ENCODE measurements at regions not wholly inside any gene's neighbourhood (a gene's known extent, or its start where the extent isn't known, plus 50 kb on each side); places are given as distances from the start of the nearest gene placed in this dataset.

- Histone ChIP-seq H2AFZ (ENCODE audit: low read length) (no peak overlapping the region), H3K4me3 (replicated peaks in 1 of 3; ENCODE audit: insufficient read depth in 1 of 3, low read depth in 2 of 3, low read length in 3 of 3) (no peak overlapping the region), H3K36me3 (replicated peaks in 1 of 2; ENCODE audit: control insufficient read depth in 1 of 2, insufficient read depth in 2 of 2, low read length in 2 of 2) (no peaks in the 10 kb centered on the region), H4K20me1 (ENCODE audit: insufficient read depth, low read length) (no peaks in the 10 kb centered on the region), H3K79me2 (ENCODE audit: insufficient read depth, low read length) (no peaks in the 10 kb centered on the region), H3K27ac (ENCODE audit: extremely low read length, insufficient read depth, low read length) (no peak overlapping the region), H3K9ac (ENCODE audit: insufficient read depth, low read depth, low read length) (no peak overlapping the region), H3K4me2 (ENCODE audit: low read depth, low read length) (no peak overlapping the region), H3K27me3 (ENCODE audit: control insufficient read depth in 1 of 2, insufficient read depth in 2 of 2, low read length in 2 of 2) (no peaks in the 10 kb centered on the region), H3K9me3 (ENCODE audit: low read length) (no peaks in the 10 kb centered on the region), H3K4me1 (ENCODE audit: insufficient read depth, low read length) (no peaks in the 10 kb centered on the region)
- no peak for FAIRE-seq
- ChIA-PET CTCF (ENCODE audit: low intra/inter-chr PET ratio, low total read pairs) (no interaction called here), POLR2A (no interaction called here)
- no TSS peak for BruUV-seq (replicated peaks)
- intact Hi-C loops (cut with micrococcal nuclease; ENCODE audit: unreplicated experiment) (no loop called here), in situ Hi-C loops (cut with HindIII; ENCODE audit: extremely low pct_ligation_motif_present, low pct_unique_long_range_greater_than_20kb) (no loop called here)
- 13% methylated on average over 1 of the region's 1 CpG for WGBS (ENCODE audit: low lambda C conversion rate)
- TF ChIP-seq ZNF605 (CRISPR knock-in tag; IDR thresholded peaks at IDR 0.05) (no peak), MLXIP (CRISPR knock-in tag; IDR thresholded peaks at IDR 0.05; ENCODE audit: borderline replicate concordance) (no peak), ZNF383 (CRISPR knock-in tag; IDR thresholded peaks at IDR 0.05; ENCODE audit: borderline replicate concordance) (no peak), ZNF530 (CRISPR knock-in tag; IDR thresholded peaks at IDR 0.05; ENCODE audit: low read depth) (no peak), IKZF5 (CRISPR knock-in tag; IDR thresholded peaks at IDR 0.05) (no peak), THYN1 (CRISPR knock-in tag; IDR thresholded peaks at IDR 0.05; ENCODE audit: borderline replicate concordance, low read depth) (no peak), SOX5 (CRISPR knock-in tag; IDR thresholded peaks at IDR 0.05; ENCODE audit: borderline replicate concordance) (no peak), ZNF10 (CRISPR knock-in tag; IDR thresholded peaks at IDR 0.05; ENCODE audit: borderline replicate concordance, low read depth) (no peak), ZNF282 (IDR thresholded peaks at IDR 0.05; ENCODE audit: partially characterized antibody) (no peak), ZFY (CRISPR knock-in tag; IDR thresholded peaks at IDR 0.05) (no peak), THAP8 (CRISPR knock-in tag; IDR thresholded peaks at IDR 0.05; ENCODE audit: borderline replicate concordance) (no peak), ZNF549 (CRISPR knock-in tag; IDR thresholded peaks at IDR 0.05) (no peak), ZNF616 (CRISPR knock-in tag; IDR thresholded peaks at IDR 0.05; ENCODE audit: low read depth) (no peak), IKZF4 (CRISPR knock-in tag; IDR thresholded peaks at IDR 0.05; ENCODE audit: borderline replicate concordance, low read depth, not compliant biosample characterization) (no peak), ZNF101 (CRISPR knock-in tag; IDR thresholded peaks at IDR 0.05; ENCODE audit: borderline replicate concordance, low read depth) (no peak), HNRNPUL1 (IDR thresholded peaks at IDR 0.05; ENCODE audit: low read depth, low read length) (no peak), NFE2L1 (CRISPR knock-in tag; IDR thresholded peaks at IDR 0.05; ENCODE audit: borderline replicate concordance) (no peak), NFE2L2 (IDR thresholded peaks at IDR 0.05; ENCODE audit: low read length) (no peak), FOXM1 (CRISPR knock-in tag; IDR thresholded peaks at IDR 0.05) (no peak), PCBP2 (optimal IDR thresholded peaks at IDR 0.05; ENCODE audit: low read depth, low read length, poor library complexity, severe bottlenecking) (no peak)
- no peak for DNase-seq (ENCODE audit: low spot score)
- ATAC-seq = no peak
Observed at GRCh38 chr9:7452378-7452777, 347.2 kb downstream of the DMAC1 start.

Measured in HepG2 (cell line).